ENCODE measurements at regions not wholly inside any gene's neighbourhood (a gene's known extent, or its start where the extent isn't known, plus 50 kb on each side); places are given as distances from the start of the nearest gene placed in this dataset.
"Not testable (repeated sequence)": the region's sequence is repeated elsewhere in the genome, so short reads cannot be mapped to it uniquely, and the experiment has no call there.

DNA sequence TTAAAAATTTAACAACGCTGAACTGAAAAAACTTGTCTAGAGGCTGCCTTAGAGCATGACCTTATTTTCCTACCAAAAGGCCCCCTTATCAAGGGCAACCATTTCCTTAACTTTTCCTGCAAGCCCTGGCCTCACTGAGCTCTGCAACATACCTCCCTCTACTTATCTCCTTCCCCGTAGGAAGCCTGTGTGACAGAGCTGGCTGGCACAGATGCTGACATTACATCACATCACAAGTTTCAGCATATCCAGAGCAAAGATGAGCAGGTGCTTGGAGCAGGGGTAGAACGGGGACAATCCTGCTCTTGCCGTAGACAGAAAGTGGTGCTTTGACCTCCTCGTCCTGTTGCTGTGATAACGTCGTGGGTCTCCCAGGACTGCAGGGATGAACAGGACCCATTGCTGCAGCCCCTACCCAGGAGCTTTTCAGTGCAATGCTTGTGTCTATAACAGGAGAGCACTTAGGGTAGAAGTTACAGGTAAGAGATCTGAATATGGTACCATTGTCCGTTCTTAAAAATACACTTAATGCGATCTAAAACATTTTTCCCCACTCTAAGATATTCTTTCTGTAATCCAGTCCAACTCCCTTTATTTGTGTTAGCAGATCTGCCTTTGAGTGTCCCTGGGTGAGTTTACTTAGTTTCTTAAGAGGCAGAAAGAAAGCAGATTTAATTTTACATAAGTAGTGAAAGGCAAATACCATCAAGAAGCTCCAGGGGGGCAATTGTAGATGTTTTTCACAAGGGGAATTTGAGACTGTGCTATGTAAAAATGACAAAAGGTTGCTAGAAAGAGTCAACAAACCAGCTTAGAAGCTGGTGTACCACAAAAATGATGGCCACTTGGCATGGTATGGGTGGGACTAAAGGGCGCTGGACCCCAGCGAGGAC lies 101.9 kb upstream of the EFNA5 start:
- DNase-seq (ENCODE audit: low read depth): no peak

DNA sequence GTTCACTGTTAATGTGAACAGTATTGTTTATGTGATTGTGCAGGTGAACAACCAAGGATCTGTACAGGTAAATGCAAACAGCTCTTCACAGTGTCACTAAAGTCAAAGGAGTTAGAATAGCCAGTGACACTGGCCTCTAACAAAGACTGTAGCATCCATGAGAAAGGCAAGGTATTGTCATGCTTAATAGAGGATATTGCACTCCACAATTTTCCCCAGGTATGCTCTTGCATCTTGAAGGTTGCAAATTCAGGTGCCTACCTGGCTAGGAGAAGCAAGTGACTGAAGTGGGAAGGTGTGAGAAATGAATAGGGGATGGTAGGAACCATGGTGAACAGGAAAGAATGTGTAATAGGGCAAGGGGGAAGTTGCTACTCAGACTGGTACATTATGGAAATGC lies 101.2 kb upstream of the EFNA5 start:
- no peak for DNase-seq (ENCODE audit: low read depth)

DNA sequence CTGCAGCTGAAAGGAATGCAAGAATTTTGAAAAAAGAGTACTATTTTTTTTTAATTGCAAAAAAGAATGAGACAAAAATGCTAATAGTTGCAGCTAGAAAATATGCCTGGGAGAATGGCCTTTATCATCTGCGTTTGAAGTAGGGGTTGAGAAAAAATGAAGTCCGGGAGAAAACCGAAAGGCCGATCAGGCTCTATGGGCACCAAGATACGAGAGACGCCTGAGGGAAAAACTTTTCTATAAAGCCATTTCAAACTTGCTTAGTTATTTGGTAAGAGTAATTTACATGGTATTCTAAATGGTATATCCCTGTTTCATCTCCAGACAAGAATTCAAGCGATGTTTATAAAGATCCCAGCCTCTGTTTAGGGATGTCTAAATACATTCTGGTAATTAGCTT lies 99.3 kb upstream of the EFNA5 start:
- DNase-seq (ENCODE audit: low read depth): no peak

DNA sequence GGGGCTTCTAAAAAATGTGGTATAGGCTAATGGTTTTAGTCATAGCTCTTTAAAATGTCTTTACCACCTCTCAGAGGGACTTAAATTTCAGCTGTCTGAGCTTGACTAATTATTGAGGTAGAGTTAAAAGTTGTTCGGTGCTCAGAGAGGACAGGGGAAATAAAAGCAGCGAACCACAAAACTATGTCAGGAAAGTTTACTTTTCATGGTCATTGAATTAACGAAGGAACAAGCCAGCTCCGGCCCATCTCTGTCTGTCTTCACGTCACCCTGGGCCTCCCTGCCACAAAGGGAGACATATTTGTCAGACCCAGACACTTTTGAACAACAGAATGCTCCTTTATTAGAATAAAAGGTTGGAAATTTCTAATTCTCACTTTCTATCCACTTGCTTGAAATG lies 98.8 kb upstream of the EFNA5 start:
- no peak for DNase-seq (ENCODE audit: low read depth)

DNA sequence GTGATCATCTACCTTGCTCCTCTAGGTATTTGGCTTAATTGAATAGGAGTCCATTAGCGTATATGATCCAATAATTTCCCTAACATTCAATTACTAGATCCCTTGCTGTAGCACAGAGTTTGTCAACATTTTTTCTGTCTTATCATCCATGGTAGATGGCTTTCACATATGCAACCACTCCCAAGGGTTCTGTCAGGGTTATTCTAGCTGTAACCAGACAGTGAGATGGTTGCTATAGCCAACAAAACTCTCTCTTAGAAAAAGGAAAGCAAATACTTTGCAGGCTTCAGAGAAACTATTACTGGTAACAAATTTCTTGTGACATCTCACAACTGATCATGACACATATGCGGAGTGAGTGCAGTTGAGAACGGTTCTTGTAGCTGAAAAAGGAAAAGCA lies 96.2 kb upstream of the EFNA5 start:
- DNase-seq (ENCODE audit: low read depth): no peak

DNA sequence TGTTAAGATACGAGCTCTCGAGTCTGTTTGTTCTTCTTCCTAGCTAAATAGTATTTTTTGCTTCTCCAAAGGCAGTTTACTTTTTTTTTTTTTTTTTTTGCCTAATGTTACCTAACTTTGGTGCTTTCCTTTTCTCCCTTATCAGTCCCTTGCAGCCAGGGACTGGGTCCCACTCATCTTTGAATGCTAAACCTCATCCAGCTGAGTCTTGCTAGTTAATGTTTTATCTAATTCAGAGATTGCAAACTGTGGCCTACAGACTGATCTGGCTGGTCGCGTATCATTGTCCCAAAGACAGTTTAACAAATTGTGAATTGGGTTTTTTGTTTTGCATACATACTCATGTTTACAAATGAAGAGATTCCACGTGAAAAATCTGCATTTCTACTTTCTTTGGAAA lies 95.7 kb upstream of the EFNA5 start:
- no peak for DNase-seq (ENCODE audit: low read depth)

DNA sequence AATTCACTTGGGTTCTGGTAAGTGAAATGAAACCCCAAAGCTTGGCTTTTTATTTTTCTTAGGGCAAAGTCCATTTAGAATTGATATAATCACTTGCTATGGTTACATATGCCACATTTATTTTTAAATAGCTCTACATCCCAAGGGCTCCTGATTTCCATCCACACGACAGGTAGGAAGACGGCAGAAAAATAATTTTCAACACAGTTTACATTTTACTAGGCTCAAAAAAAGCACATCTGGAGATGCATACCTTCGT lies 95.0 kb upstream of the EFNA5 start:
- no peak for DNase-seq (ENCODE audit: low read depth)

DNA sequence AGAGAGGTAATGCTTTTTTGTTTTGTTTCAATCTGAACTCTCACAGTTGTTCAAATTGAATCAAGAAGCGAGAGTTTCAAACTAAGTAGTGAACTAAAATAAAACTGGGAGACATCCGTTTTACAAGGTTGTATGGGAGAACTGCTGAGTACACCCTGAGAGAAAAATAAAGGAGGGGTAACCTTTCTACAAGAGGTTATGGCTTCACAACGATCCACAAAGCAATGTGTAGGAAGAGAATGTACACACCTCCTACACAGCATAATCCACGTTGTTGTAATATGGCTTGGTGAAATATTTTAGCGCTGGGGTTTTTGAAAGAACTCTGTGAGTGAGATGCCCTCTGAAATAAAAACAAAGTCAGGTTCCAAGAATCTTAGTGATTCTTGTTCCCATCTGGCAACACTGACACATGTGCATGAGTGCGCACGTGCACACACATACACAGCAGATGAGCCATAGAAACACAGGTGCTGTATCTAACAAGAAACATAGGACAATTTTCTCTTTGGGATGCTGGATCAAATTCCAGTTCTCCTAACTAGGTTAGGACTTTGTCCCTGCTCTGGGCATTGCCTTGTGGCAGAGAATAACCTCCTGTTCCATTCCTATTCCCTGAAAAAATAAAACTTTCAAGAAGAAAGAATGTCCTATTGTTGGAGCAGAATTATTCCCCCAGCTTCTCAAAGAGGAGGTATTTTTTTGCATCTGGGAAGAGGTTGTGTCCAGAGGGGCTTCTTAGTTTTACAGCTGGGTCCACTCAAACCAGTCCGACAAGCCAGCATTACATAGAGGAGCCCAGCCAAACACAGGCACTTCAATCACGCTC lies 94.5 kb upstream of the EFNA5 start:
- DNase-seq (ENCODE audit: low read depth): no peak

DNA sequence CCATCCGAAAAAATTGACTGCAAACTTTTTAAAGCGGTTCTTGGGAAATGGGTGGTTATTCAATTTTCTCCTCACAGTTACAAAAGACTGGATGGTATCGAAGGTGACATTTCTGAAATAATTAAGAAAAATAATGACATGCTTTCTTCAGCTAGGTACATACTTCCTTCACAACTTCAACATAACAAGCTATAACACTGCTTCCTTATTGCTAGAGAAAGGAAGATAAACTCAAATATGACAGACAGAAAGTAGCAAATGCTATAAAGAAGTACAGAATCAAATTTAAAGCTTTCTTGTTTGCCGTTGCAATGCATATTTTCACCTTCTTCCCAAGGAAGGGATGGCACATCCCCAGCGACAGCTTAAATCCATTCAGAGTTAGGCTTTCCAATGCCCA lies 93.5 kb upstream of the EFNA5 start:
- DNase-seq (ENCODE audit: low read depth): no peak

DNA sequence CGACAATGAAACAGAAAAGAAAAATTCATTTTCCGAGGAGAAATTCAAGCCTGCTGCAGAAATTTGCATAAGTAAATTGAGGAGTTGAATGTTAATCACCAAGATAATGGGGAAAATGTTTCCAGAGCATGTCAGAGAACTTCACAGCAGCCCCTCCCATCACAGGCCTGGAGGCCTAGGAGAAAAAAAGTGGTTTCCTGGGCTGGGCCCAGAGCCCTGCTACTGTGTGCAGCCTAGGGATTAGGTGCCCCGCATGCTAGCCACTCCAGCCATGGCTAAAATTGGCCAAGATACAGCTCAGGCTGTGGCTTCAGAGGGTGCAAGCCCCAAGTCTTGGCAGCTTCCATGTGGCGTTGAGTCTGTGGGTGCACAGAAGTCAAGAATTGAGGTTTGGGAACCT lies 82.7 kb upstream of the EFNA5 start:
- no peak for DNase-seq (ENCODE audit: low read depth)

DNA sequence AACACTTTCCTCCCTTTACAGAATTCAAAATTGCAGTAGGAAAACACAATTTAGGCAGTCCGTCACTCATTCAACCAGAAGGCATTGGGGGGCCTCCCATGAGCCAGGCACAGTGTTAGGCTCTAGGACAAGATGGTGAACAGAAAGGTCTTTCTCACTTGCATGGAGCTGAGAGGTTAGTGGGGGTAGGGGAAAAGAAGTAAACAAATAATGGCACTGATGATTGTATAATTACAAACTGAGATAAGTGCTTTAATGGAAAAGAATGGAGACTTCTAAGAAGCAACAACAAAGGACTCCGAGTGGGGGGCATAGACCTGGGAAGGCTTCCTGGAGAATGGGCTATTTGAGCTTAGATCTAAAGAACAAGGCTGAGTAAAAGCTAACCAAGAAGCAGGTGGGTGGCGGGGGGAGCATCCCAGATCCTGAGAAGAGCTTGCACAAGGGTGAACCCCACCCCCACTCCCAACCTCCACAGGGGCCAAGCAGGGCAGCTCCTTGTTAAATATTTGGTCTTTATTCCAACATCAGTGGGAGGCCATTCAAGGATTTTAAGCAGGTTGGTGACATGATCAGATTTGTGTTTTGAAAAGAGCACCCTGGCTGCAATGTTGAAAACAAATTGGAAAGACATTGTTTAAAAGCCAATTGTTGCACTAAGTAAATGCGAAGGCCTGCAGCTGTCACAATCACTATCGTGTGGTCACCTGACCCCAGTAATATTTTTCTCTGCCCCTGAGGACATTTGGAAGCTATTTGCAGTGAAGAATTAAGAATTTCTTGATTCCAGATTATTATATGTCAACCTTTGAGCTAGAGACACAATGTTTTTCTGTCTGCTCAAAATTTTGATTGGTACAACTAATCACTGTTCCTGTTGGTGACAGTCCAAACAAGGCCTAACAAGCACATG lies 73.9 kb upstream of the EFNA5 start:
- DNase-seq (ENCODE audit: low read depth): no peak

DNA sequence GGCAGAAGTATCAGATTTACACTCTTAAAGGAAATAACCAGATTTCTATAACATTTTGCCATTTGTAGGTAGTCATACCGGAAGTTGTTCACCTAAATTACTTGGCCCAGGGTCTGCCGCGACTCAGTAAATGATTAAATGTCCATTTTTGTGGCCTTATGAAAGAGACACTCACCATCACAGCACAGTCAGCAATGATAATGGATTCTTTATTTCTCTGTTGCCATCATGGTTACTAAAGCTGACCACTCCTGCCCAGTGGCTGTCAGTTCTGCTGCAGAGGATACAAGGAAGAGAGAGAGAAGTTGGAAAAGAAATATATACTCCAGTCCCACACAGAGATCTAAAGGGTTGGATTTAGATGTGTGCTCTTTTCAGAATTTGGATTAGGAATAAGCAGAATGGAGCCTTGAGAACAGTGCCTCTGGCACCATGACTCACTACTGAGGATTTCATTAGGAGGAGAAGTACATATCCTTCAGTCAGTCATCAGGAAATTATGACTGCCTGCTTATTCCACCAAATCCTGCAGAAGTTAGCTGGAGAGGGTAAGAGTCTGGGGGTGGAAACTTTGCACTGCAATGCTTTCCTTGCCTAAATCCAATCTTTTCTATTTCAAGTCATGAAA lies 72.8 kb upstream of the EFNA5 start:
- DNase-seq (ENCODE audit: low read depth): peak; percentile 90

DNA sequence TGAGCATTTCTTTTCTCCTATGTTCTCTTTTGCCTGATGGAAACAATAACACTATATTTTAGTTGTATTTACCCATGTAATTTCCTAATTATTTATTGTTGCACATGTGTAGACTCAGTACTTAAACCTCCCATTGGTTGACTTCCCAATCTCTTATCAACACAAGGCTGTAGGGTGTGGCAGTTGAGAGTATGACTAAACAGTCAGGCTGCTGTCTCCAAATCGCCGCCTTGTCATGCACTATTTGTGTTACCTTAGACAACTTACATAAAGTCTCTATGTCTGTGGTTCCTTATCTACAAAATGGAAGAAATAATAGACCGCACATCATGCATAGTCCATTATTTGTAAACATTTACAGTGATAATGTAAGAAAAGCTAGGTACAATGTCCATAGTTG lies 68.9 kb upstream of the EFNA5 start:
- peak; percentile 4 for DNase-seq (ENCODE audit: low read depth)

DNA sequence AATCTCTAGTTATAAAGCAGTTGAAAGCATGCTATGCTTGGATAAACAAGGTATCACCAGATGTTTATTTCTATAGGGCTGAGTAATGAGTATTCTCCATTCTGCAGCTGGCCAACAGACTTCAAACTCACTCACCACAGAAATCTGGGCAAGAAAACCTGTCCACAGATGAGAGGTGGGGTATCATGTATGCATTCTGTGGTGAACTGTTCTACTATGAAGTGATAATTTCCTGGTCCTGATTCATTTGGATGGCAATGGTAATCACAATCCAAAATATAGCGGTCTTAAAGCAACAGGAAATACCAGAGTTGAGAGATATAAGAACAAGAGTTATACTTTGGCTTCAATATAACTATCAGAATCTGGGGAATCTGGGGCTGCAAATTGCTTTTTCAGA lies 65.9 kb upstream of the EFNA5 start:
- no peak for DNase-seq (ENCODE audit: low read depth)

DNA sequence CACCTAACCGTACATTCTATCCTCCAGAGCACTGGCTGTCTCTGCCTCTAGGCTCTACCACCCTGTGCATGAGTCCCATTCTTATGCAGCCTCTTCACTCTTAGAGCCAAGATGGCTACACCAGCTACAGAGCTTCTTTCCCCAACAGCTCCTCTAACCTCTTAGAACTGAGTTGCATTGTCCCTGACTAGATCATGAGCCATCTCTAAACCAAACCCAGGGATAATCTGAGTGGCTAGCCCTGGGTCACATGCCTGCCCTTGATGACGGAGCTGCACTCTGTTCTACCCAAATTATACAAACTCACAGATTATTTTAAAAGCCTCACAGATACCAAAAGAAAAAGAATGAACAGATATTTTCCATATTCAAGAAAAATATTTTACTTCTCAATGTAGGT lies 65.4 kb upstream of the EFNA5 start:
- DNase-seq (ENCODE audit: low read depth): not testable (repeated sequence)

DNA sequence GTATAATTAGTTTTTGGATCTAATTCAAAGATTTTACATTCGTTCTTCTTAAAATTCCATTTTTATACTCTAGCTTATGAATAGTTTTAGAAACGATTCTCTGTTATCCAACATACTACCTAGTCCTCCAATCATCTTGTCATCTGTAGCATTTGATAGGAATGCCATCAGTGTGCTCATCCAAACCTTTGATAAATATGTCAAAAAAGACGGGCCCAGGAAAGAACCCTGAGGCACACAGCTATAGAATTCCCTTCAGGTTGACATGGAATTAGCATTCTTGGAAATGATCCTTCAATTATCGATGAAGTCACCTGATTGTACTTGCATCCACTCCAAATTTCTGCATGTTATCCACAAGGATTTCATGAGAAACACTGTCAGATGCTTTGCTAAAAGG lies 64.8 kb upstream of the EFNA5 start:
- DNase-seq (ENCODE audit: low read depth): no peak

DNA sequence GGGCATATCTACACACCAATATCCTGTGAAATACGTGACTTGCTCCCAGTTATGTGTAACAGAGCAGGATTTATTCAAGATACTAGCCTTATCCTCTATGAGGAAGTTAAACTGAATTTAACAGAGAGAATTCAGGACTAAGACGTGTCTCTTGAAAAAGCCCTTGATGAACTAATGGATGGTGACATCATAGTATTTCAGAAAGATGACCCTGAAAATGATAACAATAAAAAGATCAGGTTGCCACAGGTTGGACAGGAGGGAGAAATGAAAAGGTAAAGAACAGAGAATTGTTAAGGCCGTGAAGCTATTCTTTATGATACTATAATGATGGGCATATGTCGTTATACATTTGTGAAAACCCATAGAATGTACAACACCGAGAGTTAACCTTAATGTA lies 56.2 kb upstream of the EFNA5 start:
- DNase-seq (ENCODE audit: low read depth): no peak

DNA sequence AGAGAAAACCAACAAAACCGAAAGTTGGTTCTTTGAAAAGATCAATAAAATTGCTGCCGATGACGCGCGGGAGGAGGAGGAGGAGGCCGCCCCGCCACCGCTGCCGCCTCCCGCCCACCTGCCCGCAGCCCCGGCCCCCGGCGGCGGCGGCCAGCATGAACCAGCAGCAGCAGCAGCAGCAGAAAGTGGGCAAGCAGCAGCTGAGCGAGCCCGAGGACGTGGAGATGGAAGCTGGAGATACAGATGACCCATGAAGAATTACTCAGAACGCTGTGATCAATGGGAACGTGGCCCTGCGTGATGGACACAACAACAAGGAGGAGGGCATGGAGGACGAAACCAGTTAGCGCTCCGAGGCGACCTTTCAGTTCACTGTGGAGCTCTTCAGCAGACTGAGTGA lies 53.9 kb upstream of the EFNA5 start:
- no peak for DNase-seq (ENCODE audit: low read depth)

DNA sequence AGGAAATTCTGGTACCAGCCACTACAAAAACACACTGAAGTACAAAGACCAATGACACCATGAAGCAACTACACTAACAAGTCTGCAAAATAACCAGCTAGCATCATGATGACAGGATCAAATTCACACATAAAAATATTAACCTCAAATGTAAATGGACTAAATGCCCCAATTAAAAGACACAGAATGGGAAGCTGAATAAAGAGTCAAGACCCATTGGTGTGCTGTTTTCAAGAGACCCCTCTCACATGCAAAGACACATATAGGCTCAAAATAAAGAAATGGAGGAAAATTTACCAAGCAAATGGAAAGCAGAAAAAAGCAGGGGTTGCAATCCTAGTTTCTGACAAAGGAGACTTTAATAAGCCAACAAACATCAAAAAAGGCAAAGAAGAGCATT lies 50.5 kb upstream of the EFNA5 start:
- not testable (repeated sequence) for DNase-seq (ENCODE audit: low read depth)

Data from M059J (cell line).